ENCODE measurements at regions not wholly inside any gene's neighbourhood (a gene's known extent, or its start where the extent isn't known, plus 50 kb on each side); places are given as distances from the start of the nearest gene placed in this dataset.

- no peak for DNase-seq (ENCODE audit: extremely low read depth, low read depth, low spot score)
These were observed 438.6 kb upstream of the EPHA5 start for GRCh38 chr4:66108898-66109297.

- DNase-seq (ENCODE audit: extremely low read depth, low read depth, low spot score), result no peak
These were observed 426.9 kb upstream of the EPHA5 start for GRCh38 chr4:66097218-66097617.

GRCh38 chr4:66095065-66095464 is 424.8 kb upstream of the EPHA5 start:
- no peak for DNase-seq (ENCODE audit: extremely low read depth, low read depth, low spot score)

- no peak for DNase-seq (ENCODE audit: extremely low read depth, low read depth, low spot score)
These were observed 423.8 kb upstream of the EPHA5 start for GRCh38 chr4:66094070-66094469.

DNA sequence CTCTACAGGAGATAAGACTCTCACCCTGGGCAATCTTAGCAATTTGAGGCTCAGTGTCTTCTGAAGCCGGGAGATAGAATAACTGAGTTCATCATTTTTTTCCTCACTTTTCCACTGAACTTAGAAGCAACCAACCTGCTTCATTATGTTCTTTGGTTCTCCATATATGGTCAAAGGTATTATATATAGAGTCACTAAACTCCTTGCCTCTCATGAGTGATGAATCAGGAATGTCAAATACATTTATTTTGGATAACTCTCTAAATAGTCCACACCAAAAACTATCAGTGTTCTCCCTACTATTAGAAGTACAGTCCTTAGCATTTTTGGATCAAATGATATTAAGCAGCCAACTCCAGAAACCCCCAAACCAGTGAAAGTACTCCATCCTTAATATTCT is 421.5 kb upstream of the EPHA5 start:
- DNase-seq (ENCODE audit: extremely low read depth, low read depth, low spot score), result no peak

GRCh38 chr4:66073961-66074360 is 403.7 kb upstream of the EPHA5 start:
- no peak for DNase-seq (ENCODE audit: extremely low read depth, low read depth, low spot score)

DNA sequence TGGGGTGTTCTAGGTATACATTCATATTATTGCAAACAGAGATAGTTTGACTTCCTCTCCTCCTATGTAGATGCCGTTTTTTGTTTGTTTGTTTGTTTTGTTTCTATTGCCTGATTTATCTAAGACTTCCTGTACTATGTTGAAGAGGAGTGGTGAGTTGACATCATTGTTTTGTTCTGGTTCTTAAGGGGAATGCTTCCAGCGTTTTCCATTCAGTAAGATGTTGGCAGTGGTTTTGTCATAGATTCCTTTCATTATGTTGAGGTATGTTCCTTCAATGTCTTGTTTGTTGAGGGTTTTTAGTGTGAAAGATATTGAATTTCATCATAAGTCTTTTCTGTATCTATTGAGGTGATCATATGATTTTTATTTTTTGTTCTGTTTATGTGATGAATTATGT is 401.6 kb upstream of the EPHA5 start:
- DNase-seq (ENCODE audit: extremely low read depth, low read depth, low spot score), result no peak

DNA sequence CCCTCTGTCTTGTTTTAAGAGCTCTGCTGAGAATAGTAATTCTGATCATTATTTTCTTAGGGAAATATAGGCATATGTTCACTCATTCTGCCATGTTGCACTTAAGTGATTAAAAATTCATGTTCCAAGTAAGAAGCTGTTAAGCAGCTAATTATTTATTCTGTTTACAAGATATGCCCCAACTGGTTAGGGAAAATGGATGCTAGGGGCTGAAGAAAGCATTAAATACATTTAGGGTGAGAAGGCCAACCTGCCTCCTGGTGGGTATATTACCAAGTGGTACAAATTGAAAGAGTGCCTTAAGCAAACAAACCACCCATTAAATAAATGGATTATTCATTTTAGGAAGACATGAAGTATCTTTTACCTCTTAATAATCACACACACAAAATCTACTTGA is 392.6 kb upstream of the EPHA5 start:
- DNase-seq (ENCODE audit: extremely low read depth, low read depth, low spot score), result no peak

- DNase-seq (ENCODE audit: extremely low read depth, low read depth, low spot score), result no peak
These were observed 391.8 kb upstream of the EPHA5 start for GRCh38 chr4:66062044-66062443.

DNA sequence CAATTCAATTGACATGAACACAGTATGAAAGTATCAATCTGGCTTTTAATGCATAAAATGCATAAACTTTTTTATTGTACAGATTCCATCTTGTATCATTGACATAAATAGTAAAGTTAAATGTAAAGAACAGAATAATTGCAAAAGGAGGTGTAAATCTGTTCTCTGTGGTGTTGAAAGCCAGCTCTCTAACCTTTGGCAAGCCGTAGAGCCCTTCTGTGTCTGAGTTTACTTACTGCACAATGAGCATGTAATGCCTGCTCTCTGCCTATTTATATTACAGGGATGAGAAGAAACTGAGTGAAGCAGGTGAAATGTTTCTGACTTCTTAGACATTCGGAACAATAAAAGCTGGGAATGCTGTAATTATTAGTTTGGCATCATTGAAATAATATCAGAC is 389.3 kb upstream of the EPHA5 start:
- no peak for DNase-seq (ENCODE audit: extremely low read depth, low read depth, low spot score)

DNA sequence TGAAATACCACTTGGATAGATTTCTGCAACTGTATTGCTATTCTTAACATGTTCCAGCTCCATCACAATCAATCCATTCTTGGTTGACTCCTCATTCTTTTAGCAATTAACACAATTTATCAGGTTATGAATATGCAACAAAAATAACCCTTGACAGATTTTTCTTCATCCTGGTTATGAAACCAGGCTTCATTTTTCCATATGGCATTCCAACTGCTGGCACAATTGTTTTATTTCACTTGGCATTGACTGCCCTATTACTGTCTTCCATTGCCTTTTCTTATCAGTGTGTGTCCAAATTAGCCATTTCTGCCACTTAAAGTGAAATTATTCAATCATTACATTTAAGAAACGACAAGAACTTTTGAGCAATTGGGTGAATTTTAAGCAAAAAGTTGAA is 388.8 kb upstream of the EPHA5 start:
- no peak for DNase-seq (ENCODE audit: extremely low read depth, low read depth, low spot score)

GRCh38 chr4:66055999-66056398 is 385.7 kb upstream of the EPHA5 start:
- no peak for DNase-seq (ENCODE audit: extremely low read depth, low read depth, low spot score)

- DNase-seq (ENCODE audit: extremely low read depth, low read depth, low spot score), result no peak
These were observed 382.1 kb upstream of the EPHA5 start for GRCh38 chr4:66052426-66052825.

- DNase-seq (ENCODE audit: extremely low read depth, low read depth, low spot score), result no peak
These were observed 378.6 kb upstream of the EPHA5 start for GRCh38 chr4:66048861-66049260.

- no peak for DNase-seq (ENCODE audit: extremely low read depth, low read depth, low spot score)
These were observed 375.6 kb upstream of the EPHA5 start for GRCh38 chr4:66045913-66046312.

GRCh38 chr4:66035701-66036100 is 365.4 kb upstream of the EPHA5 start:
- DNase-seq (ENCODE audit: extremely low read depth, low read depth, low spot score), result no peak

DNA sequence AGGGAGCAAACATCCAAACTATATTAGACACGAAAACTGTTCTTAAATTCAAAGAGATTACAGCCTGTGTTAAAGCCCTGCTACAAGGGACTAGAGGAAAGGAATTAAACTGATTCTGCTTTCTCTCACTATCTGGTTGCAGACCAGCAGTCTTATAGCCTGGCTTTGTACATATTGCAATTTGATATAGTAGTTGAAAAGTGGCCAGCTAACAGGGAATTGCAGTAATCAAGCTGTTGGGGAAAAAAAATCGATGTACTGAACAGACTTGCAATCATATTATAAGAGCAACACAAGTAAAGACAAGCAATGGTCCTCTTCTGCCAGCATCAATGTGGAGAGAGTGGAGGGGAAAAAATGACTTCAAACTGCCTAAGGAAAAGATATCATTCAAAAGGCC is 364.4 kb upstream of the EPHA5 start:
- DNase-seq (ENCODE audit: extremely low read depth, low read depth, low spot score), result no peak

GRCh38 chr4:66034262-66034661 is 364.0 kb upstream of the EPHA5 start:
- no peak for DNase-seq (ENCODE audit: extremely low read depth, low read depth, low spot score)

DNA sequence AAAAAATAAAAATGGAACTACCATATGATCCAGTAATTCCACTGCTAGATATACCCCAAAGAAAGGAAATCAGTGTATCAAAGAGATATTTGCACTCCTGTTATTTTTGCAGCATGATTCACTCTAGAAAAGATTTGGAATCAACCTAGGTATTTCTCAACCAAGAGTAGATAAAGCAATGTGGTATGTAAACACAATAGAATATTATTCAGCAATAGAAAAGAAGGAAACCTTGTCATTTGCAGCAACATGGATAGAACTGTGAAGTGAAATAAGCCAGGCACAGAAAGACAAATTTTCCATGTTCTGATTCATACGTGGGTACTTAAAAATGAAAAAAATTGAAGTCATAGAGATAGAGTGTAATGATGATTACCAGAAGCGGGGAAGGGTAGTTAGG is 362.3 kb upstream of the EPHA5 start:
- DNase-seq (ENCODE audit: extremely low read depth, low read depth, low spot score), result no peak

DNA sequence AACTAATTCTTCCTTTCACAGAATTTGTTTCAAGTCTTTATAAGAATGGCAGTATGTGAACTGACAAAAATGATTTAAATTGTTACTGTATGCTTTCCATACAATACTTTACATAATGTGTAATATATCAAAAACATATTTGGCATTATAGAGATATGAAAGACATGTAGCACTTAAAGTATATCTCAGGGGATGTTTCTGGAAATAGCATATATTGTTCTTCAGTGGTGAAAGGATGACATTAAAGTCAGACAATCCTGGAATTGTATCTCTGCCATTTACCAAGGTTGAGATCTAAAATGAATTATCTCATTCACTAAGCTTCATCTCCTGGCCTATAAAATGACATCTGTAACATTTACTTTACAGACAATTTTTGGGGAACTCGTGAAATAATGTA is 358.4 kb upstream of the EPHA5 start:
- DNase-seq (ENCODE audit: extremely low read depth, low read depth, low spot score), result no peak

DNA sequence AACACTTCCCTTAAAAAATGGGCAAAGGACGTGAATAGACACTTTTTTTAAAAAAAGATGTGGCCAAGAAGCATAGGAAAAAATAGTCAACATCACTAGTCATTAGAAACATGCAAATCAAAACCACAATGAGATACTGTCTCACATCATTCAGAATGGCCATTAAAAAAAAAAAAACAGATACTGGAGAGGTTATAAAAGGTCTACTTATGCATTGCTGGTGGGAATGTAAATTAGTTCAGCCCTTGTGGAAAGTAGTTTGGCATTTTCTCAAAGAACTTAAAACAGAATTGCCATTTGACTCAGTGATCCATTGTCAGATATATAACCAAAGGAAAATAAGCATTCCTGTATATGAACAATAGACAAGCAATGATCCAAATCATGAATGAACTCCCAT is 352.8 kb upstream of the EPHA5 start:
- no peak for DNase-seq (ENCODE audit: extremely low read depth, low read depth, low spot score)

- DNase-seq (ENCODE audit: extremely low read depth, low read depth, low spot score), result no peak
These were observed 347.4 kb upstream of the EPHA5 start for GRCh38 chr4:66017671-66018070.

DNA sequence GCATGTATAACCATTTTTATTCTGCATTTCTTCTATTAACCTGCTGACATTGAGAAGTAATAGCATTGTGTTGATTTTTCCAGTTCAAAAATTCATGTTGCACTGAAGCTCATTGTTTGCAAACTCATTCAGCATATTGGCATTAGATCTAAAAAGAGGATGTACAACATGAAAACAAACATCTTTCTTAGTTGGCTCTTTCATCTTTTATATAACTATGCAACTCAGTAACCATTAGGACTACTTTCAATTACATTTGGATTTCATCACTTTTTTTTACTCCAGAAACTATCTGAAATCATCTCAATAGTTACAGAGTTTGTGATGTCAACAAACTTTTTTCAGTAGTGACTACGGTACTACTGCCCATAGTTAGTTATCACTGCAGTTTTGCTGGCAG is 346.0 kb upstream of the EPHA5 start:
- no peak for DNase-seq (ENCODE audit: extremely low read depth, low read depth, low spot score)

Data from glomerular endothelial cell (primary cell).